ENCODE measurements at regions not wholly inside any gene's neighbourhood (a gene's known extent, or its start where the extent isn't known, plus 50 kb on each side); places are given as distances from the start of the nearest gene placed in this dataset.
A peak's percentile ranks its signal among the peaks of the same experiment; 100 is the strongest.

DNA sequence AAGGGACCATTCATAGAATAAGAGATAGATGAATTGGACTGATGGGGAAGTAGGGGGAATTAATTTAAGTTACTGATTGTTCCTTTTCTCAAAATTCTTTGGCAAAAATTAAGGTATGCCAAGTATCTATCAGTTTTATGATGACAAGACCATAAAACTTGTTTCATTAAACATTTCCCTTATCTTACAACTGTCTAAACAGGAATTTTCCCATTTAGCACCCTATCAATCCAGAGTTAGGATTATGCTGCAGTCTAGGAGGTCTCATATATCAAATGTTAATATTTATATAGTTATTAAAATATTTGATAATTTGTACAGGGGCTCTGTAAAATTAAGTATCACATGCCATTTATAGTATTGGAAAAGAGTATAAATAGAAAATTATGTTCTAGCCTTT, 51.5 kb upstream of the ARID1B start:
- DNase-seq (ENCODE audit: low read depth in 2 of 2) = no peak

DNA sequence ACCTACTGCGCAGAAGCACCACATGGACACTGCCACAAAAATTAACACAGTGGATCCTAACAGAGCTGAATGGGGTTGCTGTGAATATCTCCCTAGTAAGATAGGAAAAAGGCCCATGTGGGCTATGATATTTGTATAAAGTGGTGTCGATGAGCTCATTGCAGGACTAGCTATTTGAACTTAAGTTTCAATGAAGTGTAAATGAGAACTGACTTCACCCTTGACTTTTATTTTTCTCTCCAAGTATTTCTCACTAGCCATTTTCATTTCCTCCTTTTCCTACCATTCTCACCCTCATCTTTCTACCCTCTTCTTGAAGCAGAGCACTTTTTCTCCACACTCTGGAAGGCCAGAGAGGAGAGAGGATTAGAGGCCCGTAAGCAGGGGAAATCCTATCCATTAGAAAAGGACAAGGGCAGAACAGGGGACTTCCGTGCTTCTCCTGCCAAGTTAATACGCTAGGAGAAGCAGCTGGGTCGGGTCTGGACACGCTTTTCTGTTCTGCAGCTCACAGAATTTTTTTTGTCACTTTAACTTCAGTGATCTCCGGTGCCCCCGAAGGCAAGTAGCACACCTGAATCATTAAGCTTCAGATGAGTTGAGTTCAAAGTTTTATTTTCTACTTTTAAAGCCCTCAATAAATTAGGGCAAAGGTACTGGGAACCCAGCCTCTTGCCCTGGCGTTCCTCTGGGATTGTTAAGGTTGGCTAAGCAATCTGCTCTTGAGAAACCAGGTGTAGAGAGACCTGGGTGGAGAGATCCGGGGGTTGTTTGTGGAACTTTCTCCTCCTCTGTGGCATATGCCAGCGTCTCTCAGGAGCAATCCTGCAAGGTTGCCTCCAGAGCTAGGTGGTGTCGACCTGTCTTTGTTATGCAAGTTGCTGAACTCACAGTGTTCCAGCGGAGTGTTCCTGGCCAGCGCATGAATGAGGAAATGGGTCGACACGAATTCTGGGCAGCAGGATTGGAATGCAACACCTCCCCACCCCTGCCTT, 56.2 kb upstream of the ARID1B start:
- peak; percentile 29 to 33 for DNase-seq (ENCODE audit: low read depth in 2 of 2)

DNA sequence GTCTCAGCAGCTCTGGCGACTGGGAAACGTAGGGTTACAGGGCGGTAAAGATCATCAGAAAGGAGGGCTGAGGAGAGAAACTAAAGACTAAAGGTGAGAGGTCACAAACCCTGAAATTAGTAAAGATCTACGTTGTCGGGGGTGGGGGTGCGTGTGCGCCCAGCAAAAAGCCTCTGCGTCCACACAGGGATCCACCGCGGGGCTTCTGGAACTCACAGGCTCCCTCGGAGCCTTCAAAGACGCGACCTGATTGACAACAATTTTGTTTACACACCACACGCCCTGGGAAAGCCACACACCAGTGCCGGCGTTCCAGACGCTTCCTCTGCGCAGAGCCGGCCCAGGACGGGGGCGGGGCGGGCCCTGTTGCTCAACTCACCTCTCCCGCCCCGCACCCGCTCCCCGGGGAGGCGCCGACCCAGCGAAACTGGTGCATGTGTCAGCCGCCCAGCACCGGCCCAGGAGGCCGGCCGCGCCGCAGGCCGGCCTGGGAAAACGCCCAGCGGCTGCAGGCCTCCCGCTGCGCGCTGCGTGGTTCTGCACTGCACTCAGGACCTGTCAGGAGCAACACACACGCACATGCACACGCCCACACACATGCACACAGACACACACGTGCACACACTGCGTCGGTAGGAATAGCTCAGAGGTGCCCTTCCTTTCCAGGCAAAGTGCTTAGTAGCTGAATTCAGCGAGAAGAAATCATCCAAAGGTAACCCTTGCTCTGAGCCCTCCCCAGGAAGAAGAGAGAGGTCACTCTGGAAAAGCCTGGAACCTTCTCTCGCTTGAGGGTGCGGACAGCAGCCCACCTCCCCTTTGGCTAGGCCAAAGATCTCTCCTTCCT, 57.2 kb upstream of the ARID1B start:
- DNase-seq (ENCODE audit: low read depth in 2 of 2) = peak; percentile 76 to 88

DNA sequence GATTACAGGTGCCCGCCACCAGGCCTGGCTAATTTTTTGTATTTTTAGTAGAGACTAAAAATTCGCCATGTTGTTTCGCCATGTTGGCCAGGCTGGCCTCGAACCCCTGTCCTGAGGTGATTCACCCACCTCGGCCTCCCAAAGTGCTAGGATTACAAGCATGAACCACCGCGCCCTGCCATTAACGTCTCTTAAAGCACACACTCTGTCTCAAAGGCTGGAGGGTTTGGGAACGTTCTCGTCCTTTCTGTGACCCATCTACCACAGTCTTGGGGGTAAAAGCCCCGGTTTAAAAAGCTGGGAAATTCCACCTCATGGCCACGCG, 57.8 kb upstream of the ARID1B start:
- DNase-seq (ENCODE audit: low read depth in 2 of 2) = no peak

DNA sequence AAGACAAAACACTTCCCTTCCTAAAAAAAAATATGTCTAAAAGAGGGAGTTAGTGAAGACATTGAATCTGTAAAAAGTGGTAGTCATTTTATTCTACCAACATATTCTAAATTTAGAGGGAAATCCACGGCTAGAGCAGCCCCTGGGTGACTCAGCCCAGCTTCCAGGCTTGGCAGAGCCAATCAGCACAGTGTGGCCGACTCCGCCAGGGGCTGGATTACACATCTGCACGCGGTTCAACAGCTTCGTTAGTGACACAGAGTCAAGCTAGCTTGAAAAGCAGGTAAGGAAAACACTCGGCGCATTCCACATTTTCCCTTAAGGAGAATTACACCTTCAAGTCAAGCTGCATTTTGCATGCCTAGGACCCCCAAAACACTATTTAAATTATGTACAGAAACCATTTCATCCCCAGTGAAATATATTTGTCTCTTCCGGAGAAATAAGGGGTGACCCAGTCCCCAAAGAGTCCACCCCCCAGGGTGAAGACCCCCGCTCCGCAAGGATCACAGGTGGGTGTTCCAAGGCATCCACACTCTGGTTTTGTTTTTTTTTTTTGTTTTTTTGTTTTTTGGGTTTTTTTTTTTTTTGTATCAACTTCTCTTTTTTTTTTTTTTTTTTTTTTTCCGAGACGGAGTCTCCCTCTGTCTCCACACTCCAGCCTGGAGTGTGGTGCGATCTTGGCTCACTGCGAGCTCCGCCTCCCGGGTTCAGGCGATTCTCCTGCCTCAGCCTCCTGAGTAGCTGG, 58.4 kb upstream of the ARID1B start:
- peak; percentile 11 to 23 for DNase-seq (ENCODE audit: low read depth in 2 of 2)

DNA sequence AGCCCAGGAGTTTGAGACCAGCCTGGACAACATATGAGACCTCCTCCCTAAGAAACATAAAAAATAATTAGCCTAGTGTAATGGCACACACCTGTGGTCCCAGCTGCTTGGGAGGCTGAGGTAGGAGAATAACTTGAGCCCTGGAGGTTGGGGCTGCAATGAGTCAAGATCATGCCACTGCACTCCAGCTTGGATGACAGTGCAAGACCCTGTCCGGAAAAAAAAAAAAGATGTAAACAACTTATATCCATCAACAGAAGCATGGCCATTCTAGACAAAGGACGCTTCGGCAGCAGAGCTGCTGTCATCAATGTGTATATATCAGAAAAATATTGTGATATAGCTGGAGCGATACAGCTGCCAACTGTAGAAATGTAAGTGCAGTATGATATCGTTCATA, 59.6 kb upstream of the ARID1B start:
- DNase-seq (ENCODE audit: low read depth in 2 of 2) = no peak

DNA sequence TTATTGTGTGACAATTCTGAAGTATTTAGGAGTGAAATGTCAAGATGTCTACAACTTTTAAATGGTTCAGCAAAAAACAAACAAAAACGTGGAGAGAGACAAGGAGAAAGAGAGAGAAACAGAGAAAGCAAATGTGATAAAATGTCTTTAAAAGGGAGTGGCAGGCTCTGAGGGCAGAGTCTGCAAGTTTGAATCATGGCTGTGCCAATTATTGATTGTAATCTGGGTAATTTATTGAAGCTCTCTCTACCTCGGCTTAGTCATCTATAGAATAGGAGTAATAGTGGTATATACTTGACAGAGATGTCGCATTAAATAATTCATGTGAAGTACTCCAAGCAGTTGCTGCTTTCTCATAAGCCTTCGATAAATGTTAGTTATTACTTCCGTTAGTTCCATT, 61.3 kb upstream of the ARID1B start:
- no peak for DNase-seq (ENCODE audit: low read depth in 2 of 2)

DNA sequence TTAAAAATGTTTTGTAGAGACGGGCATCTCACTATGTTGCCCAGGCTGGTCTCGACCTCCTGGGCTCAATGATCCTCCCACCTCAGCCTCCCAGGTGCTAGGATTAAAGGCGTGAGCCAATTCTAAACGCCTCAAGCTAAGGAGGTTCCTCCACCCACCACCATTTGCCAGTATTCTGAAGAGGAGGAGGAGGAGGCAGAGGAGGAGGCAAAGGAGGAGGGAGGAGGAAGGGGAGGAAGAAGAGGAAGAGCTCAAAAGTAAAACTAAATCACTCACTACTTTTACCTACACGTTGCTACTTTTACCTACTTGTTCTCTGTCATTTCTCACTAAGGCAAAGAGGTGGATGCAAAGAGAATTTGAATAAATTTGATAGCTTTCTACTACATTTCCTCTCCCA, 63.6 kb upstream of the ARID1B start:
- no peak for DNase-seq (ENCODE audit: low read depth in 2 of 2)

DNA sequence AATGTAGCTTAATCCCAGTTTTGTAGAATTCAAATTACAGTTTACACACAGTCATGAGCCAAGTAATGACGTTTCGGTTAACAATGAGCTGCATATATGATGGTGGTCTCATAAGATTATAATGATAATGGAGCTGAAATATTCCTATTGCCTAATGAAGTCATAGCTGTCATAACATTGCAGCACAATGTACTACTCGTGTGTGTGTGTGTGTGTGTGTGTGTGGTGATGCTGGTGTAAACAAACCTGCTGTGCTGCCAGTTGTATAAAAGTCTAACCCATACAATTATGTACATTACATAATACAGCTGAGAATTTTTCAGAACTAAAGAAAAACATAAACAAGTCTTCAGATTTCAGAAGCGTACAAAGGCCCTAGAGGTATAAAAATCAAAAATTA, 66.7 kb upstream of the ARID1B start:
- DNase-seq (ENCODE audit: low read depth in 2 of 2) = no peak

DNA sequence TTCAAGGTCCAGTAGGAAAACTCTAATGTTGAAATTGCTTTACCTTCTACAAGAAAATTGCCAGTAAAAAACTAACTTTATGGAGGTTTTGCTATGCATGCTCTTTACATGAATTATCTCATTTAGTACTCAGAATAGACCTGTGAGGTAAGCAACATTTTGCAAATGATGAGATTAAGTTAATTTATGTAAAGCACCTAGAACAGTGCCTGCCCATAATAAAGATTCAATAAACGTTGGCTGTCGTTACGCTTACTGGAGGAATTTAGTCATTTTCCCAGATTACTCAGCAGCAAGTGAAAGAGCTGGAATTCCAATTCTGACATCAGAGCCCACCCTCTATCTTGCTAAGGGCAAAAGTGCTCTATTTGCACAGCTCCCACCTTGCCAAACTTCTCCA, 69.4 kb upstream of the ARID1B start:
- no peak for DNase-seq (ENCODE audit: low read depth in 2 of 2)

DNA sequence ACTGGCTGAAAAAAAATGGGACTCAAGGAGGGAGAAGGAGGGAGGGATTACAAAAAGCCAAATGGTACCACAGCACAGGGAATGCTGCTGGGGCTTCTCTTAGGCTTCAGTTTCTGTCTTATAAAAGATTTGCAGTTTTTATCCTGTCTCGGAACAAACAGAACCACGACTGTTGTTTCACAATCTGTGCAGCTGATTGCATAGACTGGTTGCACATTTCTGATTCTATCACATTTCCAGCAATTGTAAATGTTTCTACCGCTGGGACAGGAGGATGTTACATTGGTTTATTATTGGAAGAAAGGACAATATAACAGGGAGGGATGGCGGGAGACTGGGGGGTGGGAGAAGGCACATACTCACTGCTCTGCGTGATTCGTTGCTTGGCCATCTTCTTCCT, 73.5 kb upstream of the ARID1B start:
- peak; percentile 27 to 83 for DNase-seq (ENCODE audit: low read depth in 2 of 2)

DNA sequence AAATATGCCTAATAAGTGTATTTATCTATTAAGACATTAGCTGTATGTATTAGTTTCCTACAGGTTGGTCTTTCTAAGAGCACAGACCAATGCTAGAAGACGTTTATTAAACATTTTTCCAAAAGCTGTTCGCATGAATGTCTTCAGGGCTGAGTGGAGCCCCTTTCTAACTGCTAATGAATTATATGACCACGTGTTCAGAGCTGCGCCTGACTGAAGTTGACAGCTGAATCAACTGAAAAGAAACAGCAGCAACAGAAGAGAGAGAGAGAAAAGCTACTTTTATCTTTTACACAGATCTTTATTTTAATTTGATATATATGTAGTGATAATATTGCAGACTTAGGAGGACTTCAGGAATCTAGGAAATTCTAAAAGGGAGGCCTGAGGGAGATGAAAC, 75.2 kb upstream of the ARID1B start:
- no peak for DNase-seq (ENCODE audit: low read depth in 2 of 2)

DNA sequence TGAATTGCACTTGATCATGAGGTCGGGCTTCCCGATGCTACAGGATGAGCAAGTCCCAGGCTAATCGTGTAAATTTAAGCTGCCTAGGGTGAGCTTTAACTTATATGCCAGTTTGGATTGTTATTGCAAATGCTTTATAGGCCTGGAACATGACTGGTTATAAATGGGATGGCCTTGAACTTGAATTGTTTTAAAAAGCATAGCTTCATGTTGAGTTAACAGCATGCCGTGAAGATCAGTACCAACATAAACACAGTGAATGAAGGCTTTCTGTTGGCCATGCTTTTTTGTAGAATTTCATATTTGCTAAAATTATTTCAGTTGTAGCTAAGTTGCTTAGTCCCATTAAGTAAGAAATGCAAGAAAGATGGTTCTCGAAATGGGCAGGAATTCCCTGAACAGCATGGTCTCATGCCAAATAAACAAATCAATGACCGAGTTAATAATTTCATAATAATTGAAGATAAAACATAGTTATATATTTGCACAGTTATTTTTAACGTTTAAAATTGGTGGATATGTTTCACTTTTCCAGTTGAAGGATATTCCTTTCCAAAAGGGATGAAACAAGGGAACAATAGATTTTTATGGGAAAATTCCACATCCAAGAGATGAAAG, 76.6 kb upstream of the ARID1B start:
- no peak for DNase-seq (ENCODE audit: low read depth in 2 of 2)

DNA sequence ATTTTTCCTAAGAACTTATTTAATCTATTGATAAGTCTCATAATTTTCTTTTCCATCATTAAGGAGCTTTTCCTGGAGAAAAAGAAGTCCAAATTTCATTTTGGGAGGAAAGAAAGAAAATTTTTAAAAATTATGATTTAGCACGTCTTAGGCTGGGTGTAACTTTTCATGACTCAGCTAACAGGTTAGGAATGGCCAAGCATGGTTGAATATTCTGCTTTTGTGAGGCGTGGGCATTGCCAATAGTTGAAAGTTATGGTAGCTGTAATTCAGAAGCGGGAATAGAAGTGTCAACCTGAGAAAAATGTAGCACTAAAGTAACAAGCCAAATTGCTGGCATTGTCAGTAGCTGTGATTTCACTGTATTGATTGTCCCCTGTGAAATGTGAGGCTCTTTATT, 77.2 kb upstream of the ARID1B start:
- DNase-seq (ENCODE audit: low read depth in 2 of 2) = no peak

DNA sequence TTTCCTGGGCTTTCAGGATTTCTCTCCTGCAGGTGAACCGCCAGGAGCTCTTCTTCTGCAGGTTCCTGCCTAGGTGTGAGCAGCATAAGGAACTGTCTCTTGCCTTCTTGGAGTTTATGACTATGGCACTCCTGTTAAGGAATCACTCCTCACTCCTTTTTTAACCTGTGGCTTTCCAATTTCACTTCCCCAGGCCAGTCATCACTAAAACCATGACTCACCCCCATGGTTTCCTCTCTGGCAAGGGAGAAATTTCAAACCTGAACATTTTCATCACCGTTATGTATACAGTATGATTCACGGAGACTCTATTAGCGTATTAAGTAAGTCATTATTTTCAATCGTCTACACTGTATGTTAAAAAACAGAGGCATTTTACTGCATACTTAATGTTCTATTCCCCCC, 78.2 kb upstream of the ARID1B start:
- peak; percentile 70 to 85 for DNase-seq (ENCODE audit: low read depth in 2 of 2)

DNA sequence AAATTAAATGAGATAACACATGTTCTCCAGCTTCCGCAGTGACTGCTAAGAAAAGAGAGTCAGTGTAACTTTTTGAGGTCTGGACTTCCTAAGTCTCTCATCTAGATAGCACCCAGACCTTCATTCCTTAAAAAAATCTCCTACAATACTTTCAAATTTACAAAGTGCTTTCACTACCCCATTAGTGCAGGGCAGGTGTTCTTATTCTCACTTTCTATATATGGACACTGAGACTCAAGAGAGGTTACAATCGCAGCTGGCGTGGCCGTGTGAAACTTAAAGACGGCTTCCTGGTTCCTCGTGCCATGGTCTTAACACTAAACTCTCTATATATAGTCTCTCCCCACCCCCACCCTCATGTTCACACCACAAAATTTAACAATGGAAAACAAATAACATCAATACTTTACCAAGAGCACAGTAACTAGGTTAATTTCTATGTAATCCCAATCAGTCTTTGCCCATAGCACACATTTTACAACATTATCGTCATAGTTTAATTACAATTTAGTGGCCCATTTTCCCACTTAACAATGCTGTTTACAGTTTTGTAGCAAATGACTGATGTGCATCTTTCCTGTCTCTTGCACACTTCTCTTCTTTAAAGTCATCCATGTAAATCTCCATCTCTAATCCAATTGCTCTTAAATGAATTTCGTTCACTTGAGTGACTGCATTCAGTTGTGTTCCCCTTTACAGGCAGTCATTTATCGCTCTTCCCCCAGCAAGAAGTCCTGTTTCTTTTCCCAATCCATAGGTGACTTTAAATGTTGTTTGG, 78.8 kb upstream of the ARID1B start:
- DNase-seq (ENCODE audit: low read depth in 2 of 2) = no peak

DNA sequence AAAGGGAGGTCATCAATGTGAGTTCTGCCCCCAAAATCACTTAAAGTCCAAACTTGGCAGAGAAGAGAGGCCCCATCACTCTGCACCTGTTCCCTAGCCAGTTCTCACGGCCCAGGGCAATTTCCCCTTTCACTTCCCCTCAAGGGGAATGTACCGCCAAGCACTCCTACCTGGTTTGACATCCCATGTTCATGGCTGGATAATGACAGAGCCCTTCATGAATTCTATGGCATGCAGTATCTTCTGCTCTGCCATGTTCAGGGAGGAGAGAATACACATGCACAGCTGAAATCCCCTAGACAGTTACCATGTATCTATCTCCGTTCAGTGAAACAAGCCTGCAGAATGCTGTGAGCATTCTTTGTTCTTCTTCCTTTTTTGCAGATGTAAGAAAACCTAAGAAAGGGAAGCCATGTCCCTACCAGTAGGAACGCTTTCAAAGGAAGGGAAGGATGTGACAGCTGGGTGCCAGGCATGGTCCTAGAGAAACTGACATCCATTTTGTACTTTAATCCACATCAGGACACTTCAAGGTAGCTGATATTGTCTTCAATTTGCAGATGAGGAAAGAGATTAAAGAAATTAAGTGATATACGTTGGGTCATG, 79.8 kb upstream of the ARID1B start:
- DNase-seq (ENCODE audit: low read depth in 2 of 2) = no peak

DNA sequence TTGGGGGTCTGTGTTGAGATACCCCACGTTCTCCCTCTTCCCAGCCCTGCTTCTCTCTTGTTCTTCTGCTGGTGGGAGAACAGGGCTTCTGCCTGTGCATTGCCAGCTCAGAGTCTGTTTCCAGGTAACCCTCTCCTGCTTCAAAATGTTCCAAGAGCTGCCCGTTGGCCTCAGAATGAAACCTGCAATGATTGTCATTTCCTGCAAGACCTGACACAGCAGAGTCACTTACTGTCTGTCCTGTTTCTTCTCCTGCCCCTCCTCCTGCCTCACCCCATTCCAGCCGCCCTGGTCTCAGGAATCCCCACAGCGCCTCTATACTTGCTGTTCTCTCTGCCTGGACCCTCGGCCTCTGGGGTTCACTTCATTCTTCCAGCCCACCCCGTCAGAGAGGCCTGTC, 81.4 kb upstream of the ARID1B start:
- DNase-seq (ENCODE audit: low read depth in 2 of 2) = no peak

DNA sequence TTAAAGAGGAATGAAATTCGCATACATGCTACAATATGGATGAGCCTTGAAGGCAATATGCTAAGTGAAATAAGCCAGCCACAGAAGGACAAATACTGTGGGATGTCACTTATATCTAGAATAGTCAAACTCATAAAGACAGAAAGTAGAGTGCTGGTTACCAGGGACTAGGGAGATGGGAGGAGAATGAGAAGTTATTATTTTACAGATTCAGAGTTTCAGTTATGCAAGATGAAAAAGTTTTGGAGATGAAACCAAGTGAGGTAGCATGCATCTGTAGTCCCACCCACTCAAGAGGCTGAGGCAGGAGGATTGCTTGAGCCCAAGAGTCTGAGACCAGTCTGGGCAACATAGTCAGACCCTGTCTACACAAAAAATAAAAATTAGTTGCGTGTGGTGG, 82.5 kb upstream of the ARID1B start:
- no peak for DNase-seq (ENCODE audit: low read depth in 2 of 2)

DNA sequence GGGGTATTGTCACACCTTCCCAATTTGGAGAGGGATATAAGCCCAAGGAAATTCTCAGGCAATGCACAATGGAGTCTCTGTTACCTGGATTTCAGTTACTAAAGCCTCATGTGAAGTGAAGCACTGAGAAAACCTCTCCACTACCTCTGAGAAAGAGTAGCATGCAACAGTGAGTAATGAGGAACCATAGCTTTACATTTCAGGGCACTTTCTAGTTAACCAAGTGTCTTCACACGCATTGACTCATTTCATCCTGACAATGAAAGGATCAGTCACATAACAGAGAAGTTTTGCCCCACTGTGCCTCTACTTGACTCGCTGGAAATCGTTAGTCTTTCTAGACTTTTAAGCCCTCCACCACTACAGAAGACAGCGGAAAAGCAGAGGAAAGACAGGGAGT, 86.2 kb upstream of the ARID1B start:
- DNase-seq (ENCODE audit: low read depth in 2 of 2) = no peak

All from lung microvascular endothelial cell (primary cell).